HG02852 (cell line): ENCODE measurements at regions not wholly inside any gene's neighbourhood (a gene's known extent, or its start where the extent isn't known, plus 50 kb on each side); places are given as distances from the start of the nearest gene placed in this dataset.
"Not testable (repeated sequence)": the region's sequence is repeated elsewhere in the genome, so short reads cannot be mapped to it uniquely, and the experiment has no call there.

Experiments
- ATAC-seq: cut with Tn5 transposase; IDR thresholded peaks from one replicate; pipeline ENCODE4 v1.9.1; 2021; ENCODE audit warnings: mild to moderate bottlenecking, moderate library complexity; ENCODE audit not compliant: unreplicated experiment

DNA sequence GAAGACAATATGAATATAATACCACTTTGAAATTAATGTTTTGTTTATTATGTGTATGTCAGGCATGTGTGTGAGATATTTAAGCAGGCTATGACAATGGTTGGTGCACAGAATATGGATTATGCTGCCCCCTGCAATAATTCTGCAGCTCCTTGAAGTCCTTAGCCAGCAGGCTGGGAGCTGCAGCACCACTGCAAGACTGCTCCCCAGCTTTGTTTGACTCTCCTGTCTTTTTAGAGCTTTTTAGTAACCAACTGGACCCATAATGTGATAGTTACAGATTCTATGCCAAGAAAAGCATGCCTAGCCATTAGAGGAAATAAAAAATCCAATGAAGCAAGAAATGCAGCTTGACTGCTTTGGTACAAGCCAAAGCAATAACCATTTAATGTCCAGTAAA, 535.1 kb downstream of the TMEM135 start:
- no peak for ATAC-seq

GRCh38 chr11:87560352-87560751, 522.6 kb downstream of the TMEM135 start:
- no peak for ATAC-seq

GRCh38 chr11:87559852-87560251, 522.1 kb downstream of the TMEM135 start:
- ATAC-seq: not testable (repeated sequence)

DNA sequence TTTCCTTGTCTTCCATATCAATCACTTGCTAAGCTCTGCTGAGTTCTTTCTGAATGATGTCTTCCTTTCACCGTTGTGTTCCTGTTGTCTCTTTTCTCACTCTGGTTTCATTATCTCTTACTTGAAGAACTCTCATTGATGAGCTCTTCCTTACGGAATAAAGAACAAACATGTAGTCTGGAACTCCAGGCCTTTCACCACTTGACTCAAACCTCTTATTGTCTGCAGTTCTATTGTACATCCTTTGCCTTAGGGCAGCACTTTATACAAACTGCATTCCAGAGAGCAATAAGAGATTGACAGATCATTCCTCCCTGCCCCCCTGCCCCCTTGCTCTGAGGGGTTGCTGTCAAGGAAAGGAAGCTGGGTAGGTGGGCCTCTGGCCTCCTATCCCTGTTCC, 517.4 kb downstream of the TMEM135 start:
- no peak for ATAC-seq

DNA sequence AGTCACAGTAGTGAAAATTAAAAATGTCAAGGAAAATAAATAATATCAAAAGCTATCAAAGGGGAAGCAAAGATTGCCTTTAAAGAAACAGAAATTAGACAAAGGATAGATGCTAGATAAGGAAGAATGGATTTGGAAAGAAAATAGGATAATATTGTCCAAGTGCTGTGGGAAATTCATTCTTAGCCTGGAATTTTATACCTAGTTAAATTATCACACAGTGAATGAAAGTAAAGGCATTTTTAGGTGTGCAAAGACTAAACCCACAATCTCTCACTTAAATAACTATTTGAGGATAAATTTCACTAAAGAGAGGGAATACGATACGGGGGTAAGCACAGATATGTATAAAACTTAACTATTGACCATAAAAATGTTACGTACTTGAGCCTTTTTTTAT, 511.1 kb downstream of the TMEM135 start:
- no peak for ATAC-seq

DNA sequence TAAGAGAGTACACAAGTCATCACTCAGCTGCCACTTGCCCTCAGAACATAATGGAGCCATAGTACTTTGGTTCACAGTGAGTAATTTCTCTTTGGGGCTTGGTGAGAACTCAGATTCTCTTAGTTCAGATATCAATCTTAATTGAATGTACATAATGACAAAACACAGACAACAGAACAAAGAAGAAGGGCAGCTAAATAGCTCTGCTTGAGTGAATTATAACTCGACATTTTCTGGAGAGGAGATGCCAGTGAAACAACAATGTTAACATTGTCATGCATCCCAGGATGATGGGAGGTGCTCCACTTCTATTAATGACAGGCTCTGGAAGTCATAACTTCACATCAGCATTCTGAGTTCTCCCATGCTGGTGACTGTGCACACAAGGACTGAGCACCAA, 508.1 kb downstream of the TMEM135 start:
- no peak for ATAC-seq

DNA sequence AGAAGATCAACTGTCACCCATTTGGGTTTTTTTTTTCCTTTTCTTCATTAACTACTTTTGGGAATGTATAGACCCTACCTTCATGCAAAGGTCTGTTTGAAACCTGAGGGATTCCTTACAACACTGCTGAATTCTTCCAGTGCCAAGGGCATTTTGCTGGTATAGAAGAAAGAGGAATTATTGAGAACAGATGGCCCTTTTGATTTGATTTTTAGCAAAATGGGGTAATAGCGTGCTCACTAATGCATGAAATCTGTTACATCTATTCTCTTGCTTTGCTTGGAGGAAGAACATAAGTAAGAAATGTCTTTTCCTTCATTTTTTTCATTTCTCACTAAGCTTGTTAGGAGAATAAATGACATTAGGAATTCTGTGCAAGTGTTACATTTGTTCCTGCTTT, 501.9 kb downstream of the TMEM135 start:
- no peak for ATAC-seq

GRCh38 chr11:87536565-87536964, 498.8 kb downstream of the TMEM135 start:
- ATAC-seq: no peak

DNA sequence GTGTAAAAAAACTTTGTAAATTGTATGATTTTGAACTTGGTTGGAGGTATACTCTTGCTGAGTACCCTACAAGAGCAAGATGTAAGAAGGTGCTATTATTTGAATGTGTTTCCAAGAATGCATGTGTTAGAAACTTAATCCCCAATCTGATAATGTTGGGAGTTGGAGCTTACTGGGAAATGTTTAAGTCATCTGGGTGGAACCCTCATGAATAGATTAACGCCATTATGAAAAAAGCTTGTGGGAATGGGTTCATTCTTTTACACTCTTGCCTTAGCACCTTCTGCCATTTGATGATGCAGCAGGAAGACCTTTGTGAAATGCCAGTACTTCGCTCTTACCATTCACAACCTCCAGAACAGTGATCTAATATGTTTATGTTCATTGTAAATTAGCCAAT, 498.3 kb downstream of the TMEM135 start:
- no peak for ATAC-seq

DNA sequence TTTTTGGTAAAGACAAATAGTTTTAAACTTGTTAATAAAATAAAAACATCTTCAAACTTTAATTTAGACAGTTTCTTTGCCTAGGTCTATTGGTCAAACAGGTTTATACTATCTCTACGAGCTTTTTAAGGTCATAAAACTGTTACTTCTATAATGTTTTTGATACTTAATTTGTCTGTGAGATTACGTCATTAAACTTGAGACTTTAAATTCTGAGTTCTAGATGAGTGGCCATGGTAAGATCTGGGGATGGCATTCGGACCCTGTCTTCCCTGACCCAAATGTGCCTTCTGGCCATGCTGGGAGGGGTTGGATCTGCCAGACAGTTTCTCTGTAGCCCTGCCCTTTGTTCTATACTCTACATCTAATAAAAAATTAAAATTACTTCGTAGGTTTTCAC, 497.8 kb downstream of the TMEM135 start:
- no peak for ATAC-seq

DNA sequence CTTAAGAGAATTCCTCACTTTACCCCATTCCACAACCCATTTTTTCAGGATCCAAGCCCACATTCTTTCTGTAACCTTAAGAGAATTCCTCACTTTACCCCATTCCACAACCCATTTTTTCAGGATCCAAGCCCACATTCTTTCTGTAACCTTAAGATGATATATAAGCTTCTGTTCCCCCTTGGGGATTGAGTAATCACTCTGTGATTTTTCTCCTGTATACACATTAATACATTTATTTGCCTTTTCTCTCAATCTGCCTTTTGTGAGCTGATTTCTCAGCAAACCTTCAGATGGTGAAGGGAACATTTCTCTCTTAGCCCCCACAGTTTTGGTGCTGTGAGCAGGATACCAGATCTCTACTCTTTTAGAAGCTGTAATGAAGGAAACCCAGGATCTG, 494.1 kb downstream of the TMEM135 start:
- ATAC-seq: not testable (repeated sequence)

DNA sequence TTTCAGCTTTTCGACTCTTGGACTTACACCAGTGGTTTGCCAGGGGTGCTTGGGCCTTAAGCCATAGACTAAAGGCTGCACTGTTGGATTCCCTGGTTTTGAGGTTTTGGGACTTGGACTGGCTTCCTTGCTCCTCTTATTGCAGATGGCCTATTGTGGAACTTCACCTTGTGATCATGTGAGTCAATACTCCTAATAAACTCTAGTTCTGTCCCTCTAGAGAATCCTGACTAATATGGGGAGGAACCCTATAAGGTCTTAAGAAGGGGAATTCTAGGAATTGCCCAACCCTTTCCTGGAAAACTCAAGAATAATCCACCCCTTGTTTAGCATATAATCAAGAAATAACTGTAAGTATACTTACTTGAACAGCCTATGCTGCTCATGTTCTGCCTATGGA, 491.8 kb downstream of the TMEM135 start:
- ATAC-seq: no peak

DNA sequence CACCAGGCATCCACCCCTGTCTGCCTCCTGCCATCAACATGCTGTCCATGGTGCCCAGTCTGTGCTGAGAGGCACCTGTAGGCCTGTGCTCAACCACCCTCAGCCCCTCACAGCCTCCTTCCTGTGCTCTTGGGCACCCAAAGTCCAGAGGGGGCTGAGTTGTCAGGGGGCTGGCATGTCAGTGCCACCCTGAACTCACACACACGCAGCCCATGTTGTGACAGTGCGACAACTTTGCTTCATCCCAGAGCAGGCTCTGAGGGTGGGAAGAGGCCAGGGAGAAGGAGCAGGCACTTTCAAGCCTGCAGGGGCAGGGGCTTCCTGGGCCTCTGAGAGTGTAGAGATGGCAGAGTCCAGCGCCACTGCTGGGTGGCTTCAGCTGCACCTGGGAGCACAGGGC, 491.0 kb downstream of the TMEM135 start:
- no peak for ATAC-seq

DNA sequence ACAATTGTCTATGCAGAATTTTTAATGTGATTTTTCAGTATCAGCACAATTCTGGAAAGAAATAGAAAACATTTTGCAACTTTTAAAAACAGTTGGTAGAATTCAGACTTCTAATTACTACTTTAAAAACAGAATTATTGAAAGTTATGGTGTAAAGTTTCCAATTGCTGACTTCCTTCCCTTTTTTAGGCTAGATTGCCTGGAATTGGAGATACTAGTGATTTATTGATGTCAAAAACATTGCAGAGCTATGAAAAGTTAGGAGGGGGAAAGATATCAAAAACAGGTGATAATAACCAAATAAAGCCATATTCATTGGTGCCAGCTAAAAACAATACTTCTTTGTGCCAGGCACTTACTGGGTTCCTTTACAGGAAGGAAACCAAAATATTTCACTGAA, 485.5 kb downstream of the TMEM135 start:
- no peak for ATAC-seq

GRCh38 chr11:87518266-87518665, 480.5 kb downstream of the TMEM135 start:
- no peak for ATAC-seq

GRCh38 chr11:87517351-87517750, 479.6 kb downstream of the TMEM135 start:
- no peak for ATAC-seq

DNA sequence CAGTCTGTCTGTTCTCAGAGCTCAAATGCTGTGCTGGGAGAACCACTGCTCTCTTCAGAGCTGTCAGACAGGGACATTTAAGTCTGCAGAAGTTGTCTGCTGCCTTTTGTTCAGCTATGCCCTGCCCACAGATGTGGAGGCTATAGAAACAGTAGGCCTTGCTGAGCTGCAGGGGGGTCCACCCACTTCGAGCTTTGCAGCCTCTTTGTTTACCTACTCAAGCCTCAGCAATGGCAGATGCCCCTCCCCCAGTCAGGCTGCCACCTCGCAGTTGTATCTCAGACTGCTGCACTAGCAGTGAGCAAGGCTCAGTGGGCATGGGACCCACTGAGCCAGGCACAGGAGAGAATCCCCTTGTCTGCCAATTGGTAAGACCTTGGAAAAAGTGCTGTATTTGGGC, 470.0 kb downstream of the TMEM135 start:
- ATAC-seq: not testable (repeated sequence)

GRCh38 chr11:87506946-87507345, 469.2 kb downstream of the TMEM135 start:
- not testable (repeated sequence) for ATAC-seq

- ATAC-seq: no peak
These were observed 463.7 kb downstream of the TMEM135 start for GRCh38 chr11:87501388-87501787.

DNA sequence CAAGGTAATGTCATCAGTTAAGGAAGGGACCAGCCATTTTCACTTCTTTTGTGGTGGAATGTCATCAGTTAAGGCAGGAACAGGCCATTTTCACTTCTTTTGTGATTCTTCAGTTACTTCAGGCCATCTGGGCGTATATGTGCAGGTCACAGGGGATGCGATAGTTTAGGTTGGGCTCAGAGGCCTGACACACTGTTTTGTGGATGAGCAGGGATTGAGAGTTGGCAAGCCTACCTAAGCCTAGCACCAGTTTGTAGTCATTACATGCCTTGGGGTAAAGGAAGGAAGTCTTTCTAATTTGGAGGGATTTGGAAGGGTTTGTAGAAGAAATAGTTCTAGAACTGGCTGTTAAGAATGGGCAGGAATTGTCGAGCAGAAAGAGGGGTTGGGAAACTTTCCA, 457.2 kb downstream of the TMEM135 start:
- not testable (repeated sequence) for ATAC-seq

DNA sequence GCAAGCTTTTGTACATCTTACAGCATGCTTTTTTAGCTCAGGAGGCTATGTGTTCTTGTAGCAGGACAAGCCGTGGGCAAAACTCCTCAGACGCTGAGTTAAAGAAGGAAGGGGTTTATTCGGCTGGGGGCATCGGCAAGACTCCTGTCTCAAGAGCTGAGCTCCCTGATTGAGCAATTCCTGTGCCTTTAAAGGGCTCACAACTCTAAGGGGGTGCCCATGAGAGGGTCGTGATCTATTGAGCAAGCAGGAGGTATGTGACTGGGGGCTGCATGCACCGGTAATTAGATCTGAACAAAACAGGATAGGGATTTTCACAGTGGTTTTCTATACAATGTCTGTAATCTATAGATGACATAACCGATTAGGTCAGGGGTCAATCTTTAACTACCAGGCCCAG, 456.3 kb downstream of the TMEM135 start:
- not testable (repeated sequence) for ATAC-seq

- ATAC-seq: no peak
These were observed 455.8 kb downstream of the TMEM135 start for GRCh38 chr11:87493516-87493915.

DNA sequence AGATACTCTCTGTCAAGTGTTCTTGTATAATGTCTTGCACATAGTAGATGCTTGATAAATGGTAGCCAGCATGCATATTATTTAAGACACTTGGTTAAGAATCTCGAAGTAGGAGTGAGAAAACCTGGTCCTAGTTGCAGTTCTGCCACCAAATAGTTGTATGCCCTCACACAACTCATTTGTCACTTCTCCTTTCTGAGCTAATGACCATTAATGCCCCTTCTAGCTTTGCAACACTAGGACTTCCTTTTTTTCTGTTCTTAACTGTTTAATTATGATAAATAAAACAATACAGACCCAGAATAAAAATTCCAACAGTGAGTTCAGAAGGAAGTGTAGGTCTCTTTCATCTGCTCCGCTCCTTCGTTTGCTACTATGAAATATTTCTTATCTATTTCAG, 453.6 kb downstream of the TMEM135 start:
- ATAC-seq: no peak

- no peak for ATAC-seq
These were observed 452.9 kb downstream of the TMEM135 start for GRCh38 chr11:87490671-87491070.
